SK-N-SH treated with all-trans-retinoic acid at 6 μM for 48 hours (cell line): ENCODE measurements at regions not wholly inside any gene's neighbourhood (a gene's known extent, or its start where the extent isn't known, plus 50 kb on each side); places are given as distances from the start of the nearest gene placed in this dataset.

Source experiments
- ISL1 ChIP-seq: fragments of 250-450 bp; sonication (Bioruptor Pico); IDR thresholded peaks from 2 replicates; pipeline ENCODE4 v2.1.2; 2022; ENCODE audit warnings: mild to moderate bottlenecking, moderate library complexity
- POU6F1 ChIP-seq: fragments of 250-450 bp; sonication (Bioruptor Pico); IDR thresholded peaks from 2 replicates; pipeline ENCODE4 v1.8.0; 2021; ENCODE audit warnings: low read depth, mild to moderate bottlenecking, moderate library complexity, borderline replicate concordance
- RARB ChIP-seq: fragments of 250-450 bp; sonication (Bioruptor Pico); IDR thresholded peaks from 2 replicates; pipeline ENCODE4 v1.8.0; 2021; ENCODE audit warnings: mild to moderate bottlenecking, moderate library complexity
- SNAI2 ChIP-seq: fragments of 250-450 bp; sonication (Bioruptor Pico); IDR thresholded peaks from 2 replicates; pipeline ENCODE4 v1.5.0; 2020; ENCODE audit warnings: mild to moderate bottlenecking, moderate library complexity
- TOX ChIP-seq: fragments of 250-450 bp; sonication (Bioruptor Pico); IDR thresholded peaks from 2 replicates; pipeline ENCODE4 v1.8.0; 2021; ENCODE audit warnings: mild to moderate bottlenecking, moderate library complexity, borderline replicate concordance
- ZFP30 ChIP-seq: fragments of 450-650 bp; formaldehyde crosslinking; IDR thresholded peaks from 2 replicates; pipeline ENCODE4 v1.5.0; 2022; ENCODE audit warnings: mild to moderate bottlenecking, moderate library complexity
- ZNF70 ChIP-seq: fragments of 450-650 bp; formaldehyde crosslinking; IDR thresholded peaks from 2 replicates; pipeline ENCODE4 v1.5.0; 2020; ENCODE audit warnings: mild to moderate bottlenecking, moderate library complexity
- TF ChIP-seq, protein P1 (sequence below): fragments of 250-450 bp; sonication (Bioruptor Pico); IDR thresholded peaks from 2 replicates; pipeline ENCODE4 v1.5.1; 2020; ENCODE audit warnings: low read depth, mild to moderate bottlenecking, moderate library complexity
- TF ChIP-seq, protein P2 (sequence below): fragments of 250-450 bp; sonication (Bioruptor Pico); IDR thresholded peaks from 2 replicates; pipeline ENCODE4 v1.8.0; 2020; ENCODE audit warnings: mild to moderate bottlenecking, moderate library complexity, borderline replicate concordance

DNA sequence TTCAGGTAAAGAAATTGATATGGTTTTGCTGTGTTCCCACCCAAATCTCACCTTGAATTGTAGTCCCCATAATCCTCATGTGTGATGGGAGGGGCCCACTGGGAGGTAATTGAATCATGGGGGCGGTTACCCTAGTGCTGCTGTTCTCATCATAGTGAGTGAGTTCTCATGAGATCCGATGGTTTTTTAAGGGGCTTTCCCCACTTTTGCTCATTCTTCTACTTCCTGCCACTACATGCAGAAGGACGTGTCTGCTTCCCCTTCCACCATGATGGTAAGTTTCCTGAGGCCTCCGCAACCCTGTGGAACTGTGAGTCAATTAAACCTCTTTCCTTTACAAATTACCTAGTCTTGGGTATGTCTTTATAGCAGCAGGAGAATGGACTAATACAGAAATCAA, 69.3 kb downstream of the MIS18A start:
- TF ChIP-seq POU6F1 (CRISPR knock-in tag) (no peak), ISL1 (CRISPR knock-in tag) (no peak), TOX (no peak), RARB (no peak), SNAI2 (CRISPR knock-in tag) (no peak), ZNF70 (CRISPR knock-in tag) (no peak), ZFP30 (CRISPR knock-in tag) (no peak)
- TF ChIP-seq, protein P1, sequence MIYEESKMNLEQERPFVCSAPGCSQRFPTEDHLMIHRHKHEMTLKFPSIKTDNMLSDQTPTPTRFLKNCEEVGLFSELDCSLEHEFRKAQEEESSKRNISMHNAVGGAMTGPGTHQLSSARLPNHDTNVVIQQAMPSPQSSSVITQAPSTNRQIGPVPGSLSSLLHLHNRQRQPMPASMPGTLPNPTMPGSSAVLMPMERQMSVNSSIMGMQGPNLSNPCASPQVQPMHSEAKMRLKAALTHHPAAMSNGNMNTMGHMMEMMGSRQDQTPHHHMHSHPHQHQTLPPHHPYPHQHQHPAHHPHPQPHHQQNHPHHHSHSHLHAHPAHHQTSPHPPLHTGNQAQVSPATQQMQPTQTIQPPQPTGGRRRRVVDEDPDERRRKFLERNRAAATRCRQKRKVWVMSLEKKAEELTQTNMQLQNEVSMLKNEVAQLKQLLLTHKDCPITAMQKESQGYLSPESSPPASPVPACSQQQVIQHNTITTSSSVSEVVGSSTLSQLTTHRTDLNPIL (CRISPR knock-in tag), result no peak
- TF ChIP-seq, protein P2, sequence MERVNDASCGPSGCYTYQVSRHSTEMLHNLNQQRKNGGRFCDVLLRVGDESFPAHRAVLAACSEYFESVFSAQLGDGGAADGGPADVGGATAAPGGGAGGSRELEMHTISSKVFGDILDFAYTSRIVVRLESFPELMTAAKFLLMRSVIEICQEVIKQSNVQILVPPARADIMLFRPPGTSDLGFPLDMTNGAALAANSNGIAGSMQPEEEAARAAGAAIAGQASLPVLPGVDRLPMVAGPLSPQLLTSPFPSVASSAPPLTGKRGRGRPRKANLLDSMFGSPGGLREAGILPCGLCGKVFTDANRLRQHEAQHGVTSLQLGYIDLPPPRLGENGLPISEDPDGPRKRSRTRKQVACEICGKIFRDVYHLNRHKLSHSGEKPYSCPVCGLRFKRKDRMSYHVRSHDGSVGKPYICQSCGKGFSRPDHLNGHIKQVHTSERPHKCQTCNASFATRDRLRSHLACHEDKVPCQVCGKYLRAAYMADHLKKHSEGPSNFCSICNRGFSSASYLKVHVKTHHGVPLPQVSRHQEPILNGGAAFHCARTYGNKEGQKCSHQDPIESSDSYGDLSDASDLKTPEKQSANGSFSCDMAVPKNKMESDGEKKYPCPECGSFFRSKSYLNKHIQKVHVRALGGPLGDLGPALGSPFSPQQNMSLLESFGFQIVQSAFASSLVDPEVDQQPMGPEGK (CRISPR knock-in tag), result no peak
